Frontal cortex (tissue), 3 donors: ENCODE measurements at regions not wholly inside any gene's neighbourhood (a gene's known extent, or its start where the extent isn't known, plus 50 kb on each side); places are given as distances from the start of the nearest gene placed in this dataset.
"Not testable (repeated sequence)": the region's sequence is repeated elsewhere in the genome, so short reads cannot be mapped to it uniquely, and the experiment has no call there.

Experiments
- DNase-seq, 2 donors: peaks; one replicate each; pipeline ENCODE4 v3.0.0; 2012; ENCODE audit warnings: low spot score in 2 of 2
- FAIRE-seq: peaks from 2 replicates; lab custom pipeline; 2012; peaks lifted over from hg19 to GRCh38; lab: Jason Lieb, UNC
- donor health status: control.
- donor health status: control.
- donor health status: control.

DNA sequence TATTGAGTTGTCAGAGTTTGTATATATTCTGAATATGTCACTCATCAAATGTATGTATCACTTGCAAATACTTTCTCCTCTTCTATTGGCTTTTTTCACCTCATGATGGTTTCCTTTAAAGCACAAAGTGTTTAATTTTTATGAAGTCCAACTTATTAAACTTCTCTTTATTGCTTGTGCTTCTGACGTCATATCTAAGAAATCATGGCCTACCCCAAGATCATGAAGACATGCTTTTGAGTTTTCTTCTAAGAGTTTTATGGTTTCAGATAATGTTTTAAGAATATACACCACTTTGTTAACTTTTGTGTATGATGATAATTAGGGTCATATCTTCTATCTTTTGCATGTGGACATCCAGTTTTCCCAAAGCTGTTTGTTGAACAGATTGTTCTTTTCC, 417.2 kb upstream of the ATP10A start:
- no peak for FAIRE-seq
- no peak for DNase-seq

DNA sequence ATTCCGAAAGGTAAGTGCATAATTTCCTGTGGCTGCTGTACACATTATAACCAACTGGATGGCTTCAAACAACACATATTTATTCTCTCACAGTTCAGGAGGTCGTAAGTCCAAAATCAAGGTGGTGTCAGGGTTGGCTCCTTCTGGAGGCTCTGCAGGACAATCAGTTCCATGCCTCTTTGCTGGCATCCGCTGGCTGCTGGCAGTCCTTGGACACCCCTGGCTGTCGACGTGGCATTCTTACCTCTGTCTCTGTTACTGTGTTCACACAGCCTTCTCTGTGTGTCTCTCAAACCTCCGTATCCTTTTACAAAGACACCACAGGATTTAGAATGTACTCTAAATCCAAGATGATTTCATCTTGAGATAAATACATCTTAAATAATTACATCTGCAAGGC, 398.8 kb upstream of the ATP10A start:
- DNase-seq, result no peak
- no peak for FAIRE-seq

DNA sequence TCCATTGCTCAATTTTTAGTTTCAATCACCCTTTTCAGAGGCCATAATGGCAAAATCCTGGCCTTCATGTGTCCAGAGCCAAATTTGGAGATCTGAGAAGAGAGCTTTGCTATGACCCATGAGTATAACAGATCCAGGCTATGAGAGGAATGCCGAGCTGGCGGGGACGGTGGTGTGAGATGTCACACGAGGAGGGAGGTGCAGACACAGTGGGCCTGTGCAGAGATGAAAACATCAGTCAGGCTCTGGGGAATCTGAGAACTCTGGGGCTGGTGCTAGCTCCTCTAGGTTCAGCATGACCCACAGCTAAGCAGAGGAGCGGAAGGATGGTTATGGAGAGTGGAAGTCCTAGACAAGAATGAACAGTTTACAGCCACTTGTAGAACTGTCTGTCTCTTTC, 398.3 kb upstream of the ATP10A start:
- FAIRE-seq, result no peak
- no peak for DNase-seq

- FAIRE-seq, result no peak
- DNase-seq, result peak in 1 of 2 donors; percentile 33
These were observed 397.5 kb upstream of the ATP10A start for GRCh38 chr15:26260517-26261133.

GRCh38 chr15:26259581-26259980, 396.5 kb upstream of the ATP10A start:
- FAIRE-seq (no peak), DNase-seq (no peak)

GRCh38 chr15:26244782-26245181, 381.7 kb upstream of the ATP10A start:
- FAIRE-seq, DNase-seq: not testable (repeated sequence)

GRCh38 chr15:26243382-26243781, 380.3 kb upstream of the ATP10A start:
- DNase-seq (no peak), FAIRE-seq (no peak)

DNA sequence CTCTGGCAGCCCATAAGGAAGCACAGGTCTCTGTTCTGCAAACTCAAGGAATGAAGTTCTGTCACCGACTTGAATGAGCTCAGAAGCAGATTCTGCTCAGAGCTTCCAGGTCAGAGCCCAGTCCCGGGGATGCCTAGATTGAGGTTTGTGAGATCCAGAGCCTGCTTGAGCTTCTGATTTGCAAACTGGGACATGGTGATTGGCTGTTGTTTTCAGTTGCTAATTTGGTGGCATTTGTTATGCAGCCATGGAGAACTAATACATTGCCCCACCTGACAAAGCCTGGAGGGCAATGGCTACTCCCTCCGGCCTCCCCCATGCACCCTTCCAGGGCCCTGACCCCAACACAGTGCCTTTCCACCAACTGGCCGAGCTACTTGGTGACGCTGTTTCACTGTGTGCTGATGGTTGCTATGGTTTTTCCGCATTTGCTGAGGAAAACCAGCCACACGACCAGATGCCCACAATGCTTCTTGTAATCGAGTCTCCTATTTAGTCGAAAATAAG, 379.5 kb upstream of the ATP10A start:
- no peak for DNase-seq
- no peak for FAIRE-seq

- no peak for FAIRE-seq
- no peak for DNase-seq
These were observed 372.7 kb upstream of the ATP10A start for GRCh38 chr15:26235864-26236263.

GRCh38 chr15:26234976-26235767, 372.0 kb upstream of the ATP10A start:
- DNase-seq (peak in 1 of 2 donors; percentile 24), FAIRE-seq (no peak)

DNA sequence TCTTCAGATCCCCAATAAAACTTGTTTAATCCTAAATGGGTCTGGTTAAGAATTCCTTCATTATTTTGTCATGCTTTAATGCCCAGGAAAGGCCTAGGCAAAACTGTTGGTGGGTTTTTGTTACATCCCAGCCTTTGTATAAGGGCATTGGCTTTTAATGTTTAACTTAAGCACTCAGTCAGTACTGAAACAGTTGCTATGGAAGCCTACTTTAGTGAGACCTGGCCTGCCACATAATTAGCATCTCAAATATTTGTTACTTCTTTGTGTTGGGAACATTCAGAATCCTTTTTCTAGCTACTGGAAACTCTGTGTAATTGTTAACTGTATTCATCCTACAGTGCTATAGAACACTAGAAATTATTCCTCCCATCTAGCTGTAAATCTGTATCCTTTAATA, 369.6 kb upstream of the ATP10A start:
- DNase-seq (no peak), FAIRE-seq (no peak)

- peak in 1 of 2 donors; percentile 14 for DNase-seq
- FAIRE-seq, result no peak
These were observed 368.0 kb upstream of the ATP10A start for GRCh38 chr15:26231096-26231495.

- FAIRE-seq, result no peak
- no peak for DNase-seq
These were observed 361.1 kb upstream of the ATP10A start for GRCh38 chr15:26224266-26224665.

DNA sequence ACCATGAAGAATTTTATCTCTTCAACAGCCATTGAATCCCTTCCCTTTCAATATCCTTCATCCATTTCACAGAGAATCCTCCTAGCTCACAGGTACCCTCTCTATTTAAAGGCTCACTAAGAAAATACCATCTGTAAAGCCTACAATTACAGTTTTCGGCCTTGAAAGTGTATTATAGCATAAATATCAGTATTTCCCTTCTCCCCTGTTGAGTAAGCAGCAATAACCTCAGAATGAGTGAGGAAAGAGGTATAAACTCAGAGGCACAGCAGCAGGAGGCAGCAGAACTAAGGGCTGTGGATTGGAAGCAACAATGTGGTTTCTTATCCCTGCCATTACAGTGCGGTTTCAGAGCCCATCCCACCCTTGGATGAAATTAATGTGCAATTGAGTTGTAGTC, 360.6 kb upstream of the ATP10A start:
- DNase-seq (no peak), FAIRE-seq (no peak)

GRCh38 chr15:26222781-26223180, 359.7 kb upstream of the ATP10A start:
- FAIRE-seq, result no peak
- no peak for DNase-seq

DNA sequence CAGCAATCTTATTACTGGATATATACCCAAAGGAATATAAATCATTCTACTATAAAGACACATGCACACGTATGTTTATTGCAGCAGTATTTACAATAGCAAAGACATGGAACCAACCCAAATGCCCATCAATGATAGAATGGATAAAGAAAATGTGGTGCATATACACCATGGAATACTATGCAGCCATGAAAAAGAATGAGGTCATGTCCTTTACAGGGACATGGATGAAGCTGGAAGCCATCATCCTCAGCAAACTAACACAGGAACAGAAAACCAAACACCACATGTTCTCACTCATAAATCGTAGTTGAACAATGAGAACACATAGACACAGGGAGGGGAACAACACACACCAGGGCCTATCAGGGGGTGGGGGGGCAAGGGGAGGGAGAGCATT, 353.9 kb upstream of the ATP10A start:
- not testable (repeated sequence) for FAIRE-seq, DNase-seq

DNA sequence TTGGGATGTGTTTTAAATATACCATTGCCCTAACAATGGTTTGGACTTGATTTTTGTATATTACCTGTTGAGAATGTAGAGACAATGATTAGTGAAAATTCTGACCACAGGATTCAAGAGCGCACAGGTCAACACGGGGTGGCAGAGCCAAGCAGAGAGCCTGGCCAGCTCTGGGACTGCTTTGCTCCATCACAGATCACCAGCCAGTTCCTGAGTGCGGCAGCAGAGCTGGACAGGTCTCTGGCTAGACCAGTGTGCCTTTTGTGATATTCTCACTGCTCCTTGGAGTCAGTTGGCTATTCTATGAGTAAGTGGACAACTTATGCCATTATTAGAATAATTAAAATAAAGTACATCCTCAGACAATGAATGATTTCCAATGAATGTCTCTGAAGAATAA, 351.2 kb upstream of the ATP10A start:
- FAIRE-seq, result no peak
- no peak for DNase-seq

DNA sequence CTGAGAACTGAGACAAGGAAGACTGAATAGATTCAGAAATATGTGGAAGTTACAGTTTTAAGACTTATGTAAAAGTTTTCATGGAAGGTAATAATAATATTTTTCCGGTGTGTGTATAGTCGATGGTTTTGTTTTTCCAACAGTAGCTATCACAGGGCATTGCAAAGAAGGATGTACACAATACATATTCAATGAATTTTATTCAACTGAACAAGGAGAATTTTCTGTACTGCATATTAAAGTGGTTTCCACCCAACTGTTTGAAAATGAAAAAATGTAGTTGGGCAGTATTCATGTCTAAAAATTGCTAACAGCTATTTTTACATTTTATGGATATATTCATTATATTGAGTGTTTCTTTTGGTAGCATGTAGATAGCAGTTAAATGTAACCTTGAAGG, 350.3 kb upstream of the ATP10A start:
- DNase-seq (no peak), FAIRE-seq (no peak)

GRCh38 chr15:26212109-26212508, 349.0 kb upstream of the ATP10A start:
- no peak for FAIRE-seq
- DNase-seq, result no peak

- no peak for FAIRE-seq
These were observed 347.9 kb upstream of the ATP10A start for GRCh38 chr15:26210980-26211379.

DNA sequence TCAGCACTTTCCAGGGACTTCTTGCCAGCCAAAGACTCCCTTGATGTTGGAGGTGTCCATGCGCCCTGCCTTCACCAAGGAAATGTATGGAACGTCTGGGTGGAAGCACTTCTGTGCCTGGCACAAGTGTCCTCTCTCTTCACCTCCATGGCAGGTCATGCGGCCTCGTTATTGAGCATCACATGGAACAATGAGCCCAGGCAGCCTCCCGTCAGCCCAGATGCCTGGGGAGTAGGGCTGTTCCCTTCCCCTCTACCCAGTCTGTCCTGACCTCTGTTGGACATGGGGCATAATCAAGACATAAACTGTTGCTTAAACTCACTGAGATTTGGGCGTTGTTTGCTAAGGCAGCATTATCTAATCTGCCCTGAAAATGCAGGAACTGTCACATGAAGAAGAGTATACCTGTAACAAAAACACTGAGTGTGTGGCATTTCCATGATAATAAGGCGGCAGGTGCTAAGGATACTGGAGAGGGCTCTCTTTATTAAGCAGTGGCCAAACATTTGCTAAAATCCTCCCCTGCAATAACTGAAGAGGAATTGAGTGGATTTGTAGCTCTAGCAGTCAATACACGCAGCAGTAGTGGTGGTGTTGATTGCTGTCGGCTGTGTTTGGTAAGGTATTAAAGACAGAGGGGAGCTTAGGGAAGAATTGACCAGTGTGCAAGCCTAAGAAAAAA, 338.2 kb upstream of the ATP10A start:
- no peak for FAIRE-seq
- DNase-seq, result no peak

More at GRCh38 chr15:26210980-26211379, 347.9 kb upstream of the ATP10A start:
- no peak for DNase-seq
